ENCODE measurements at regions not wholly inside any gene's neighbourhood (a gene's known extent, or its start where the extent isn't known, plus 50 kb on each side); places are given as distances from the start of the nearest gene placed in this dataset.
A peak's percentile ranks its signal among the peaks of the same experiment; 100 is the strongest.

DNA sequence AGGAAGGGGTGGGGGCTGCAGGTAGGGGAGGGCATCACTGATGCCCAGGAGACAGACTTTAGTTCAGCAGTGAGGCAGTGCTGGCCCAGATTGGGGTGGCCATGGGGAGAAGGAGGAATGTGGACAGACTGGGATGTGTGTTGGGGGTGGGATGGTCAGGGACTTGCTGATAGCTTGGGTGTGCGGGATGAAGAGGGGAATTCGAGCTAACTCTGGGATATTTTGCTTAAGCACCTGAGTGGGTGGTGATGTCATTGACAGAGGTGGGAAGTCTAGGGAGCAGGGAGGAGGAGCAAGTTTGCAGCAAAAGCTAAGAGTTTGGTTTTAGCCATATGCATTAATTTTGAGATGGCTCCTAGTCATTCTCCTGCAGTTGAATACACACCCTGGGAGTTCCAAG lies 207.5 kb downstream of the RPLP1 start (continued):
- TF ChIP-seq CHD2 (IDR thresholded peaks at IDR 0.05; ENCODE audit: low read length, partially characterized antibody) (no peak), TP53 (CRISPR knock-in tag; IDR thresholded peaks at IDR 0.05) (no peak), RNF2 (IDR thresholded peaks at IDR 0.05; ENCODE audit: borderline replicate concordance, low read depth) (no peak), EHMT2 (IDR thresholded peaks at IDR 0.05; ENCODE audit: low read depth) (no peak), CBX8 (IDR thresholded peaks at IDR 0.05) (no peak), SREBF2 (IDR thresholded peaks at IDR 0.05) (no peak), CEBPB (IDR thresholded peaks at IDR 0.05) (no peak), HEYL (CRISPR knock-in tag; IDR thresholded peaks at IDR 0.05) (no peak), HOXA7 (CRISPR knock-in tag; IDR thresholded peaks at IDR 0.05) (no peak)
- TF ChIP-seq, protein P1, sequence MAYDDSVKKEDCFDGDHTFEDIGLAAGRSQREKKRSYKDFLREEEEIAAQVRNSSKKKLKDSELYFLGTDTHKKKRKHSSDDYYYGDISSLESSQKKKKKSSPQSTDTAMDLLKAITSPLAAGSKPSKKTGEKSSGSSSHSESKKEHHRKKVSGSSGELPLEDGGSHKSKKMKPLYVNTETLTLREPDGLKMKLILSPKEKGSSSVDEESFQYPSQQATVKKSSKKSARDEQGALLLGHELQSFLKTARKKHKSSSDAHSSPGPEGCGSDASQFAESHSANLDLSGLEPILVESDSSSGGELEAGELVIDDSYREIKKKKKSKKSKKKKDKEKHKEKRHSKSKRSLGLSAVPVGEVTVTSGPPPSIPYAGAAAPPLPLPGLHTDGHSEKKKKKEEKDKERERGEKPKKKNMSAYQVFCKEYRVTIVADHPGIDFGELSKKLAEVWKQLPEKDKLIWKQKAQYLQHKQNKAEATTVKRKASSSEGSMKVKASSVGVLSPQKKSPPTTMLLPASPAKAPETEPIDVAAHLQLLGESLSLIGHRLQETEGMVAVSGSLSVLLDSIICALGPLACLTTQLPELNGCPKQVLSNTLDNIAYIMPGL (CRISPR knock-in tag; IDR thresholded peaks at IDR 0.05; ENCODE audit: borderline replicate concordance): no peak
- TF ChIP-seq, protein P2, sequence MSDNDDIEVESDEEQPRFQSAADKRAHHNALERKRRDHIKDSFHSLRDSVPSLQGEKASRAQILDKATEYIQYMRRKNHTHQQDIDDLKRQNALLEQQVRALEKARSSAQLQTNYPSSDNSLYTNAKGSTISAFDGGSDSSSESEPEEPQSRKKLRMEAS (IDR thresholded peaks at IDR 0.05): no peak

DNA sequence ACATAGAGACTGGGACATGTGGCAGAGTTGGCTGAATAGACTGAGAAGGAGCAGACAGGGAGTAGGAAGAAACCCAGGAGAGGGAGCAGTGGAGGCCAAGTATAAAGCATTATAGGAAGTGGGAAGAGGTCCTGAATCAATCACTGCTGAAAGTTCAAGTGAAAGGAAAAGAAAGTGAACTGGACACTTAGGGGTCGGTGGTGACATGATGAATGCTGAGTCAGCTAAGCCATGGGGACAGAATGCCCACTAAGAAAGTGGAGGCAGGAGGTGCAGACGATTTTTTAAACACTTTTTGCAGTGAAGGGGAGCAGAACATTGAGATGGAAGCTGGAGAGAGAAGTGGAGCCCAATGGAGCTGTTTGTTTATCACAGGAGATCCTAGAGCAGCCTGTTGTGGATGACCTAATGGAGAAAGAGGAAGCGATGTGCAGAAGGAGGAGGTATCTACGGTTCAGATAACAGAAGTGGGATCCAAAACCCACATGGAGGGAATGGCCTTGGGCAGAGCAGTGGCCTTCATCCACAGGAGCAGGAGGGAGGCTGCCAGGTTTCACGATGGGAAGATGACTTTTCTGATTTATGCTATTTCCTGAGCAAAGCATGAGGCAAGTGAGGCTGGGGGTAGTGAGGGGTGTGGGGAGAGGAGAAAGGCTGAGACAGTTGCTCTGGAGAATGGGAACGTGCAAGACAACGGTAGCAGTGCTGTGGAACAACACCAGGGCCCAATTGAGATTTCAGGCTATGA lies 208.2 kb downstream of the RPLP1 start:
- no peak for ATAC-seq
- no peak overlapping the region for H3K27ac ChIP-seq
- H3K4me3 ChIP-seq: no peak overlapping the region
- 30% methylated on average over 7 of the region's 7 CpGs for WGBS (ENCODE audit: missing lambda C conversion rate)
- no peaks in the 10 kb centered on the region for H3K4me1 ChIP-seq
- no peak for FAIRE-seq
- CTCF ChIA-PET: interaction anchor here (1.0 kb wide), 1 partner anchor 10 kb away, joined by 3 read pairs; no protein-coding TSS in a partner anchor
- TF ChIP-seq, protein P1 (CRISPR knock-in tag; IDR thresholded peaks at IDR 0.05; ENCODE audit: borderline replicate concordance): no peak
- TF ChIP-seq MAFK (IDR thresholded peaks at IDR 0.05; ENCODE audit: partially characterized antibody): peak; percentile 89
- TF ChIP-seq, protein P3, sequence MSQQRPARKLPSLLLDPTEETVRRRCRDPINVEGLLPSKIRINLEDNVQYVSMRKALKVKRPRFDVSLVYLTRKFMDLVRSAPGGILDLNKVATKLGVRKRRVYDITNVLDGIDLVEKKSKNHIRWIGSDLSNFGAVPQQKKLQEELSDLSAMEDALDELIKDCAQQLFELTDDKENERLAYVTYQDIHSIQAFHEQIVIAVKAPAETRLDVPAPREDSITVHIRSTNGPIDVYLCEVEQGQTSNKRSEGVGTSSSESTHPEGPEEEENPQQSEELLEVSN (IDR thresholded peaks at IDR 0.05; ENCODE audit: borderline replicate concordance, low read depth): no peak
- DNase-seq (ENCODE audit: low read depth in 1 of 2, low spot score in 1 of 2): no peak
- H3K9me3 ChIP-seq: no peaks in the 10 kb centered on the region
- POLR2A ChIA-PET: no interaction called here
- H3K4me2 ChIP-seq: no peak overlapping the region

DNA sequence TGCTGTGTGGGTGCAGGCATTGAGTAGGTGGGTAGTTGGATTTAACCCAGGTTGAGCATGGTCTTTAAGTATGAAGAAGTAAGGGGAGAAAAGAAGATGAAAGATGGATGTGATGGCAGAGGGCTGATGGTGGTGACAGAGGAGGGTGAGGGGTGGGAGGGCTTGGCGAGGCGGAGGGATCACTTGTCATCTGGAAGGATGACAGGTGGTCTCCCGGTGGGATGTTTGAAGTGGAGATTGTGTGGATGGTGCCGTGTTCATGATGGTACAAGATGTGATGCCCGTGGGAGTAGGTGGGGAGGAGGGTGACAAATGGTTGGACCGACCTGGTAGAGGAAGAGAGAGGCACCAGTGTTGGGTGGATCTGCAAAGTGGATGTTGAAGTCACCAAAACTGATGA lies 208.8 kb downstream of the RPLP1 start:
- Histone ChIP-seq H3K9me3 (no peaks in the 10 kb centered on the region), H3K27ac (no peak overlapping the region), H3K4me2 (no peak overlapping the region), H3K4me1 (no peaks in the 10 kb centered on the region), H3K4me3 (no peak overlapping the region)
- CTCF ChIA-PET: no interaction called here
- 42% methylated on average over 6 of the region's 6 CpGs for WGBS (ENCODE audit: missing lambda C conversion rate)
- TF ChIP-seq SMC3 (IDR thresholded peaks at IDR 0.05): no peak
- TF ChIP-seq, protein P4, sequence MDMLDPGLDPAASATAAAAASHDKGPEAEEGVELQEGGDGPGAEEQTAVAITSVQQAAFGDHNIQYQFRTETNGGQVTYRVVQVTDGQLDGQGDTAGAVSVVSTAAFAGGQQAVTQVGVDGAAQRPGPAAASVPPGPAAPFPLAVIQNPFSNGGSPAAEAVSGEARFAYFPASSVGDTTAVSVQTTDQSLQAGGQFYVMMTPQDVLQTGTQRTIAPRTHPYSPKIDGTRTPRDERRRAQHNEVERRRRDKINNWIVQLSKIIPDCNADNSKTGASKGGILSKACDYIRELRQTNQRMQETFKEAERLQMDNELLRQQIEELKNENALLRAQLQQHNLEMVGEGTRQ (IDR thresholded peaks at IDR 0.05): no peak
- no peak for TF ChIP-seq FOSL2 (IDR thresholded peaks at IDR 0.05)
- TF ChIP-seq FOSL2 (CRISPR knock-in tag; IDR thresholded peaks at IDR 0.05): no peak
- no peak for TF ChIP-seq HDAC2 (IDR thresholded peaks at IDR 0.05)
- TF ChIP-seq CEBPB (IDR thresholded peaks at IDR 0.05): no peak
- no peak for TF ChIP-seq CBX8 (IDR thresholded peaks at IDR 0.05)
- no peak for TF ChIP-seq POLR2A (IDR thresholded peaks at IDR 0.05; ENCODE audit: low read length)
- no peak for TF ChIP-seq HES2 (IDR thresholded peaks at IDR 0.05)
- TF ChIP-seq, protein P1 (CRISPR knock-in tag; IDR thresholded peaks at IDR 0.05; ENCODE audit: borderline replicate concordance): no peak
- no peak for TF ChIP-seq EP300 (IDR thresholded peaks at IDR 0.05)
- no peak for TF ChIP-seq SREBF2 (IDR thresholded peaks at IDR 0.05)
- TF ChIP-seq KDM1A (IDR thresholded peaks at IDR 0.05; ENCODE audit: low read depth): no peak
- no peak for TF ChIP-seq PBX3 (IDR thresholded peaks at IDR 0.05)
- ATAC-seq: no peak
- POLR2A ChIA-PET: no interaction called here
- no peak for DNase-seq (ENCODE audit: low read depth in 1 of 2, low spot score in 1 of 2)
- no peak for FAIRE-seq
